IPS-18a (cell line): ENCODE measurements at regions not wholly inside any gene's neighbourhood (a gene's known extent, or its start where the extent isn't known, plus 50 kb on each side); places are given as distances from the start of the nearest gene placed in this dataset.

Source experiments
- H3K27ac ChIP-seq: one replicate; pipeline ENCODE4 v1.5.1; 2013; ENCODE audit warnings: low read length
- H3K27me3 ChIP-seq: one replicate; pipeline ENCODE4 v1.6.1; 2013; ENCODE audit warnings: mild to moderate bottlenecking, low read length; ENCODE audit not compliant: control insufficient read depth, insufficient read depth
- H3K36me3 ChIP-seq: one replicate; pipeline ENCODE4 v1.6.1; 2013; ENCODE audit warnings: low read depth, low read length; ENCODE audit not compliant: control insufficient read depth
- H3K4me1 ChIP-seq: one replicate; pipeline ENCODE4 v1.6.1; 2013; ENCODE audit warnings: low read depth, low read length; ENCODE audit not compliant: control insufficient read depth
- H3K4me3 ChIP-seq: one replicate; pipeline ENCODE4 v1.5.1; 2013; ENCODE audit warnings: low read length
- H3K9ac ChIP-seq: one replicate; pipeline ENCODE4 v1.6.1; 2013; ENCODE audit warnings: mild to moderate bottlenecking, low read length, moderate library complexity
- H3K9me3 ChIP-seq: one replicate; pipeline ENCODE4 v1.6.1; 2013; ENCODE audit warnings: low read depth, low read length; ENCODE audit not compliant: control insufficient read depth

GRCh38 chr5:30991462-30991861 is 202.0 kb upstream of the CDH6 start:
- Histone ChIP-seq H3K27ac (no peak overlapping the region), H3K27me3 (no peaks in the 10 kb centered on the region), H3K9ac (no peak overlapping the region), H3K4me1 (peaks cover 16% of the 10 kb centered on the region), H3K4me3 (no peak overlapping the region), H3K36me3 (no peaks in the 10 kb centered on the region), H3K9me3 (no peaks in the 10 kb centered on the region)

- Histone ChIP-seq H3K36me3 (no peaks in the 10 kb centered on the region), H3K4me1 (no peaks in the 10 kb centered on the region), H3K4me3 (no peak overlapping the region), H3K9me3 (no peaks in the 10 kb centered on the region), H3K9ac (no peak overlapping the region), H3K27me3 (no peaks in the 10 kb centered on the region), H3K27ac (no peak overlapping the region)
Observed at GRCh38 chr5:30981576-30981975, 211.9 kb upstream of the CDH6 start.

GRCh38 chr5:30968971-30969370 is 224.5 kb upstream of the CDH6 start:
- H3K4me1 ChIP-seq: no peaks in the 10 kb centered on the region
- no peak overlapping the region for H3K9ac ChIP-seq
- H3K27ac ChIP-seq: no peak overlapping the region
- H3K9me3 ChIP-seq: peaks cover 9% of the 10 kb centered on the region
- H3K27me3 ChIP-seq: no peaks in the 10 kb centered on the region
- H3K4me3 ChIP-seq: no peak overlapping the region
- no peaks in the 10 kb centered on the region for H3K36me3 ChIP-seq

GRCh38 chr5:30960036-30960435 is 233.4 kb upstream of the CDH6 start:
- Histone ChIP-seq H3K36me3 (no peaks in the 10 kb centered on the region), H3K4me3 (no peak overlapping the region), H3K9me3 (no peaks in the 10 kb centered on the region), H3K27ac (no peak overlapping the region), H3K4me1 (peaks cover 10% of the 10 kb centered on the region), H3K9ac (no peak overlapping the region), H3K27me3 (no peaks in the 10 kb centered on the region)

- Histone ChIP-seq H3K27ac (no peak overlapping the region), H3K36me3 (no peaks in the 10 kb centered on the region), H3K4me3 (no peak overlapping the region), H3K9ac (no peak overlapping the region), H3K9me3 (no peaks in the 10 kb centered on the region), H3K27me3 (no peaks in the 10 kb centered on the region), H3K4me1 (peaks cover 10% of the 10 kb centered on the region)
Observed at GRCh38 chr5:30959238-30959637, 234.2 kb upstream of the CDH6 start.

- H3K36me3 ChIP-seq: no peaks in the 10 kb centered on the region
- no peaks in the 10 kb centered on the region for H3K27me3 ChIP-seq
- no peak overlapping the region for H3K27ac ChIP-seq
- H3K9me3 ChIP-seq: no peaks in the 10 kb centered on the region
- peaks cover 10% of the 10 kb centered on the region for H3K4me1 ChIP-seq
- no peak overlapping the region for H3K9ac ChIP-seq
- H3K4me3 ChIP-seq: no peak overlapping the region
Observed at GRCh38 chr5:30957591-30957990, 235.9 kb upstream of the CDH6 start.

- no peaks in the 10 kb centered on the region for H3K27me3 ChIP-seq
- no peak overlapping the region for H3K9ac ChIP-seq
- peaks cover 10% of the 10 kb centered on the region for H3K4me1 ChIP-seq
- H3K27ac ChIP-seq: no peak overlapping the region
- H3K4me3 ChIP-seq: no peak overlapping the region
- H3K9me3 ChIP-seq: no peaks in the 10 kb centered on the region
- no peaks in the 10 kb centered on the region for H3K36me3 ChIP-seq
Observed at GRCh38 chr5:30956251-30956650, 237.2 kb upstream of the CDH6 start.

GRCh38 chr5:30937070-30937469 is 256.4 kb upstream of the CDH6 start:
- Histone ChIP-seq H3K27ac (no peak overlapping the region), H3K4me3 (no peak overlapping the region), H3K27me3 (no peaks in the 10 kb centered on the region), H3K36me3 (no peaks in the 10 kb centered on the region), H3K9ac (no peak overlapping the region), H3K9me3 (no peaks in the 10 kb centered on the region), H3K4me1 (peaks cover 18% of the 10 kb centered on the region)

- peaks cover 18% of the 10 kb centered on the region for H3K4me1 ChIP-seq
- H3K36me3 ChIP-seq: no peaks in the 10 kb centered on the region
- H3K9me3 ChIP-seq: no peaks in the 10 kb centered on the region
- no peak overlapping the region for H3K4me3 ChIP-seq
- H3K27ac ChIP-seq: no peak overlapping the region
- no peaks in the 10 kb centered on the region for H3K27me3 ChIP-seq
- no peak overlapping the region for H3K9ac ChIP-seq
Observed at GRCh38 chr5:30933599-30933998, 259.9 kb upstream of the CDH6 start.

- Histone ChIP-seq H3K9ac (no peak overlapping the region), H3K9me3 (no peaks in the 10 kb centered on the region), H3K4me3 (no peak overlapping the region), H3K27me3 (no peaks in the 10 kb centered on the region), H3K4me1 (peaks cover 18% of the 10 kb centered on the region), H3K27ac (no peak overlapping the region), H3K36me3 (no peaks in the 10 kb centered on the region)
Observed at GRCh38 chr5:30932273-30933017, 261.0 kb upstream of the CDH6 start.

- Histone ChIP-seq H3K27ac (no peak overlapping the region), H3K4me1 (peaks cover 18% of the 10 kb centered on the region), H3K9me3 (no peaks in the 10 kb centered on the region), H3K36me3 (no peaks in the 10 kb centered on the region), H3K27me3 (no peaks in the 10 kb centered on the region), H3K9ac (no peak overlapping the region), H3K4me3 (no peak overlapping the region)
Observed at GRCh38 chr5:30930736-30931135, 262.8 kb upstream of the CDH6 start.

- no peak overlapping the region for H3K4me3 ChIP-seq
- no peak overlapping the region for H3K27ac ChIP-seq
- no peaks in the 10 kb centered on the region for H3K9me3 ChIP-seq
- H3K4me1 ChIP-seq: peaks cover 18% of the 10 kb centered on the region
- H3K36me3 ChIP-seq: no peaks in the 10 kb centered on the region
- no peaks in the 10 kb centered on the region for H3K27me3 ChIP-seq
- H3K9ac ChIP-seq: no peak overlapping the region
Observed at GRCh38 chr5:30928956-30929355, 264.5 kb upstream of the CDH6 start.
